GM23338 (cell line): ENCODE measurements at regions not wholly inside any gene's neighbourhood (a gene's known extent, or its start where the extent isn't known, plus 50 kb on each side); places are given as distances from the start of the nearest gene placed in this dataset.
A peak's percentile ranks its signal among the peaks of the same experiment; 100 is the strongest.

ENCODE experiments used
- ATAC-seq: fragments of 200-7000 bp; cut with Tn5 transposase; 3 replicates; pipeline ENCODE4 v1.9.1; 2020
- DNase-seq: peaks from one replicate; pipeline ENCODE4 v3.0.0-alpha.2; 2015; ENCODE audit warnings: low spot score
- H2AFZ ChIP-seq: fragments of 200-600 bp; sonication (generic); 2 replicates; pipeline ENCODE4 v1.8.0; 2016; ENCODE audit warnings: antibody characterized with exemption, mild to moderate bottlenecking, moderate library complexity
- H3F3A ChIP-seq: fragments of 200-600 bp; sonication (generic); replicated peaks from 2 replicates; pipeline ENCODE4 v1.8.0; 2017; ENCODE audit warnings: antibody characterized with exemption, mixed run types, low read depth
- H3K27ac ChIP-seq: fragments of 200-600 bp; sonication (generic); 2 replicates; pipeline ENCODE4 v1.6.1; 2016; ENCODE audit warnings: low read depth
- H3K27me3 ChIP-seq: fragments of 200-600 bp; sonication (generic); 2 replicates; pipeline ENCODE4 v1.8.0; 2016; ENCODE audit warnings: mild to moderate bottlenecking, mixed run types, moderate library complexity; ENCODE audit not compliant: insufficient read depth
- H3K36me3 ChIP-seq: fragments of 200-600 bp; sonication (generic); 2 replicates; pipeline ENCODE4 v1.8.0; 2016; ENCODE audit warnings: mild to moderate bottlenecking; ENCODE audit not compliant: insufficient read depth
- H3K4me1 ChIP-seq: fragments of 200-600 bp; sonication (generic); 2 replicates; pipeline ENCODE4 v1.8.0; 2016; ENCODE audit warnings: mild to moderate bottlenecking, moderate library complexity; ENCODE audit not compliant: insufficient read depth
- H3K4me2 ChIP-seq: fragments of 200-600 bp; sonication (generic); 2 replicates; pipeline ENCODE4 v1.7.1; 2017; ENCODE audit warnings: mixed run types
- H3K4me3 ChIP-seq: fragments of 200-600 bp; sonication (generic); 2 replicates; pipeline ENCODE4 v1.6.1; 2016; ENCODE audit warnings: mixed run types
- H3K79me2 ChIP-seq: fragments of 200-600 bp; sonication (generic); replicated peaks from 2 replicates; pipeline ENCODE4 v1.8.0; 2017; ENCODE audit warnings: mild to moderate bottlenecking; ENCODE audit not compliant: insufficient read depth
- H3K9me2 ChIP-seq: fragments of 200-600 bp; sonication (generic); 2 replicates; pipeline ENCODE4 v1.8.0; 2017; ENCODE audit not compliant: insufficient read depth
- H4K20me1 ChIP-seq: fragments of 200-600 bp; sonication (generic); replicated peaks from 2 replicates; pipeline ENCODE4 v1.8.0; 2017; ENCODE audit warnings: mild to moderate bottlenecking; ENCODE audit not compliant: insufficient read depth
- H3K27ac Mint-ChIP-seq: 2 replicates; pipeline ENCODE4 v1.8.0; 2020; ENCODE audit warnings: inconsistent platforms, mild to moderate bottlenecking, moderate library complexity, mixed read lengths
- H3K27me3 Mint-ChIP-seq: 3 replicates; pipeline ENCODE4 v1.8.0; 2022; ENCODE audit warnings: low read depth, mild to moderate bottlenecking, moderate library complexity, mixed read lengths, inconsistent platforms; ENCODE audit not compliant: insufficient read depth, poor library complexity
- H3K36me3 Mint-ChIP-seq: 3 replicates; pipeline ENCODE4 v1.8.0; 2021; ENCODE audit warnings: low read depth, mild to moderate bottlenecking, inconsistent platforms, moderate library complexity, mixed read lengths
- H3K4me1 Mint-ChIP-seq: 3 replicates; pipeline ENCODE4 v1.8.0; 2020; ENCODE audit warnings: mild to moderate bottlenecking, inconsistent platforms, mixed read lengths
- H3K4me3 Mint-ChIP-seq: 3 replicates; pipeline ENCODE4 v1.8.0; 2021; ENCODE audit warnings: moderate library complexity, mild to moderate bottlenecking, inconsistent platforms, mixed read lengths
- H3K9me3 Mint-ChIP-seq: 3 replicates; pipeline ENCODE4 v1.8.0; 2020; ENCODE audit warnings: moderate library complexity, mild to moderate bottlenecking, inconsistent platforms, mixed read lengths
- EZH2phosphoT487 ChIP-seq: fragments of 200-600 bp; sonication (generic); IDR thresholded peaks from one replicate; pipeline ENCODE4 v1.8.1; 2018; ENCODE audit warnings: antibody characterized with exemption; ENCODE audit not compliant: unreplicated experiment
- JUNB ChIP-seq: IDR thresholded peaks from one replicate; pipeline ENCODE4 v1.6.1; 2016; ENCODE audit warnings: antibody characterized with exemption; ENCODE audit not compliant: unreplicated experiment
- NANOG ChIP-seq: IDR thresholded peaks from 2 replicates; pipeline ENCODE4 v1.6.1; 2016; ENCODE audit warnings: antibody characterized with exemption, borderline replicate concordance
- ZNF331 ChIP-seq: fragments of 250-450 bp; sonication (Bioruptor Pico); IDR thresholded peaks from 2 replicates; pipeline ENCODE4 v1.5.0; 2020; ENCODE audit warnings: low read depth, mild to moderate bottlenecking, moderate library complexity
- ZNF462 ChIP-seq: fragments of 250-450 bp; sonication (Bioruptor Pico); IDR thresholded peaks from 2 replicates; pipeline ENCODE4 v1.5.0; 2020; ENCODE audit warnings: mild to moderate bottlenecking, moderate library complexity
- TF ChIP-seq, protein P1 (sequence below): IDR thresholded peaks from one replicate; pipeline ENCODE4 v1.6.1; 2018; ENCODE audit warnings: antibody characterized with exemption; ENCODE audit not compliant: unreplicated experiment

DNA sequence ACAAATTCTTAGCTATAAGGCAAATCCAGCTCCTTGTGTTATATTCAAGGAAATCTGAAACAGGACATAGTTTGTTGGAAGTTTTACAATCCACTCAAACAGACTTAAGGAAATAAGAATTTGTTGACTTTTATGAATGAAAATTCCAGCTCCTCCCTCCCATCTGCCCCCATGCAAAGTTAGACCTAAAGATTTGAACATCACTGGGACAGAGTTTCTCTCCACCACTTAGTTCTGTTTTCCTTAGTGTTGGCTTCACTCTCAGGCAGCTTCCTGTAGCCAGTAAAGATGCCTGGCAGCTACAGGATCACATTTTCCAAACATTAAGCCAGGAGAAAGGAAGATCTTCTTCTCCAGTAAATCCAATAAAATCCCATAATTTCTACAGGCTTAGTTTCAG, 265.0 kb downstream of the TAFA4 start (continued):
- no peak for TF ChIP-seq ZNF462 (CRISPR knock-in tag)
- no peak for TF ChIP-seq JUNB
- TF ChIP-seq, protein P1, sequence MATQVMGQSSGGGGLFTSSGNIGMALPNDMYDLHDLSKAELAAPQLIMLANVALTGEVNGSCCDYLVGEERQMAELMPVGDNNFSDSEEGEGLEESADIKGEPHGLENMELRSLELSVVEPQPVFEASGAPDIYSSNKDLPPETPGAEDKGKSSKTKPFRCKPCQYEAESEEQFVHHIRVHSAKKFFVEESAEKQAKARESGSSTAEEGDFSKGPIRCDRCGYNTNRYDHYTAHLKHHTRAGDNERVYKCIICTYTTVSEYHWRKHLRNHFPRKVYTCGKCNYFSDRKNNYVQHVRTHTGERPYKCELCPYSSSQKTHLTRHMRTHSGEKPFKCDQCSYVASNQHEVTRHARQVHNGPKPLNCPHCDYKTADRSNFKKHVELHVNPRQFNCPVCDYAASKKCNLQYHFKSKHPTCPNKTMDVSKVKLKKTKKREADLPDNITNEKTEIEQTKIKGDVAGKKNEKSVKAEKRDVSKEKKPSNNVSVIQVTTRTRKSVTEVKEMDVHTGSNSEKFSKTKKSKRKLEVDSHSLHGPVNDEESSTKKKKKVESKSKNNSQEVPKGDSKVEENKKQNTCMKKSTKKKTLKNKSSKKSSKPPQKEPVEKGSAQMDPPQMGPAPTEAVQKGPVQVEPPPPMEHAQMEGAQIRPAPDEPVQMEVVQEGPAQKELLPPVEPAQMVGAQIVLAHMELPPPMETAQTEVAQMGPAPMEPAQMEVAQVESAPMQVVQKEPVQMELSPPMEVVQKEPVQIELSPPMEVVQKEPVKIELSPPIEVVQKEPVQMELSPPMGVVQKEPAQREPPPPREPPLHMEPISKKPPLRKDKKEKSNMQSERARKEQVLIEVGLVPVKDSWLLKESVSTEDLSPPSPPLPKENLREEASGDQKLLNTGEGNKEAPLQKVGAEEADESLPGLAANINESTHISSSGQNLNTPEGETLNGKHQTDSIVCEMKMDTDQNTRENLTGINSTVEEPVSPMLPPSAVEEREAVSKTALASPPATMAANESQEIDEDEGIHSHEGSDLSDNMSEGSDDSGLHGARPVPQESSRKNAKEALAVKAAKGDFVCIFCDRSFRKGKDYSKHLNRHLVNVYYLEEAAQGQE, result no peak
- no peak for TF ChIP-seq ZNF331 (CRISPR knock-in tag)

DNA sequence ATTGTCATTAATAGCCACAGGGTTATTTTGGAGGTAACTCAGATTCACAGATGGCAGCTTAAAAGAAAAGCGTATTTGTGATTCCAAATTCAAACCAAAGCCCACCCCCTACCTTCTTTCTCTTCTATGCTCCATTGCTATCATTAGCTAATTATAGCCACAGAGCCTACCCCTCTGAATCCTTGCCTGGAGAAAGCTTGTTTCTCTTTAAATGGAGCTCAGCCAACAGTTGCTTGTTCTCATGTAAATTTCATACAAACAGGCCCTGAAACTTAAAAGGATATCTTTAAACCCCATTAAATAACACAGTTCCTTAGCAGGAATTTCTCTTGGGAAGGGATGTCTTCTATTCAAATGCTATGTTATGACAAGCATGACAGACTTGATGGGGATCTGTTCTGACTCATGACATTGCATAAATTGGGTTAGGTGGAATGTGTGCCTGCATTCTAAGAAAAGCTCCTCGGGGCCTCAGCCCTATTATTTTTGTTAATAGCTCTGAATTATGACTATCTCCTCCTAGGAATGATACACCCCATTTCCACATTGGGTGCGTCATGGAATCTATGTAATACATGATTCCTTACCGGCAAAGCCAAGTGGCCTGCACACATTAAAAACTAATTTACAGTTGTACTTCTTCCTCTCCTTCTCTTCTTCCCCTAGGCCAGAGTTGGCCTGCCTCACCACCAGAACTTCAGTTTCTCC, 265.8 kb downstream of the TAFA4 start:
- peaks cover 11% of the 10 kb centered on the region for H3K4me1 Mint-ChIP-seq
- no peaks in the 10 kb centered on the region for H3K79me2 ChIP-seq
- DNase-seq, result peak; percentile 50
- H3F3A ChIP-seq, result no peaks in the 10 kb centered on the region
- peak; percentile 83 for ATAC-seq
- H4K20me1 ChIP-seq, result no peaks in the 10 kb centered on the region
- H3K4me3 ChIP-seq, result no peak overlapping the region
- H2AFZ ChIP-seq, result no peak overlapping the region
- no peaks in the 10 kb centered on the region for H3K9me2 ChIP-seq
- peak overlapping the region; percentile 35; the same call in 1 of the 2 replicates for H3K4me2 ChIP-seq
- no peaks in the 10 kb centered on the region for H3K36me3 ChIP-seq
- H3K9me3 Mint-ChIP-seq, result no peaks in the 10 kb centered on the region
- H3K36me3 Mint-ChIP-seq, result no peaks in the 10 kb centered on the region
- H3K4me1 ChIP-seq, result peaks cover 18% of the 10 kb centered on the region
- H3K27ac ChIP-seq, result no peak overlapping the region
- no peak overlapping the region for H3K4me3 Mint-ChIP-seq
- H3K27me3 Mint-ChIP-seq, result no peaks in the 10 kb centered on the region
- no peak overlapping the region; the same call in 1 of the 2 replicates for H3K27ac Mint-ChIP-seq
- H3K27me3 ChIP-seq, result no peaks in the 10 kb centered on the region
- TF ChIP-seq EZH2phosphoT487, result no peak
- TF ChIP-seq ZNF331 (CRISPR knock-in tag), result no peak
- 0 out of 2 replicates have a peak, but pooled peaks have one; percentile 31 for TF ChIP-seq NANOG
